Esophagus squamous epithelium (tissue), 5 donors: ENCODE measurements at regions not wholly inside any gene's neighbourhood (a gene's known extent, or its start where the extent isn't known, plus 50 kb on each side); places are given as distances from the start of the nearest gene placed in this dataset.

Experiments used
- DNase-seq: peaks from one replicate; lab custom pipeline; 2025; lab: John Stamatoyannopoulos, UW
- H3K27ac ChIP-seq, 4 donors: fragments of 200-600 bp; sonication (generic); one replicate each; pipeline ENCODE4 v1.5.1; 2016 to 2019; ENCODE audit warnings: mild to moderate bottlenecking in 1 of 4
- H3K27me3 ChIP-seq, 4 donors: fragments of 200-600 bp; sonication (generic); 1 replicate in 3 of 4; 2 replicates in 1 of 4; pipeline versions ENCODE4 v1.5.1 to v1.6.0; 2017 to 2021; ENCODE audit warnings: antibody characterized with exemption in 1 of 4
- H3K36me3 ChIP-seq, 3 donors: fragments of 200-600 bp; sonication (generic); one replicate each; pipeline ENCODE4 v1.5.1; 2016 to 2019
- H3K4me1 ChIP-seq, 3 donors: fragments of 200-600 bp; sonication (generic); one replicate each; pipeline ENCODE4 v1.5.1; 2017 to 2019
- H3K4me3 ChIP-seq, 4 donors: fragments of 200-600 bp; sonication (generic); 1 replicate in 3 of 4; 2 replicates in 1 of 4; pipeline ENCODE4 v1.5.1; 2016 to 2019; ENCODE audit warnings: mild to moderate bottlenecking in 2 of 4, moderate library complexity in 1 of 4
- H3K9me3 ChIP-seq, 3 donors: fragments of 200-600 bp; sonication (generic); one replicate each; pipeline ENCODE4 v1.5.1; 2016 to 2019
- CTCF ChIP-seq, 6 experiments: fragments of 450-650 bp in 4 of 6; fragments of 200-600 bp in 2 of 6; sonication (generic) in 2 of 6; IDR thresholded peaks; one replicate each; pipeline ENCODE4 v1.5.1; 2016 to 2019; ENCODE audit warnings: antibody characterized with exemption in 6 of 6, mild to moderate bottlenecking in 4 of 6, moderate library complexity in 4 of 6
- POLR2A ChIP-seq, 4 donors: fragments of 450-650 bp; IDR thresholded peaks; one replicate each; pipeline ENCODE4 v1.6.1; 2017; ENCODE audit warnings: antibody characterized with exemption in 4 of 4, mild to moderate bottlenecking in 4 of 4, moderate library complexity in 3 of 4
- WGBS, 2 donors: methylation state at CpG; one replicate each; pipeline ENCODE4 v1.1.5; 2018; 5-methylcytosine and 5-hydroxymethylcytosine counted together
- intact Hi-C: fragments of 100-400 bp; cut with DNase I; formaldehyde crosslinking; loops from one replicate; pipeline ENCODE4 v1.15.0; 2022
- donor health status: DM: yes; HTN: yes; CAD: no.

- Histone ChIP-seq H3K4me1 (no peaks in the 10 kb centered on the region), H3K27ac (no peak overlapping the region), H3K36me3 (no peaks in the 10 kb centered on the region), H3K27me3 (peaks cover 0 to 63% (median 0%) of the 10 kb centered on the region in 4 donors), H3K4me3 (no peak overlapping the region), H3K9me3 (no peaks in the 10 kb centered on the region)
- WGBS, 2 donors: 53 to 59% methylated on average over 7 of the region's 7 CpGs
- TF ChIP-seq POLR2A (IDR thresholded peaks at IDR 0.05) (no peak), CTCF (IDR thresholded peaks at IDR 0.05) (no peak)
- DNase-seq: no peak
- intact Hi-C loops: no loop called here
Measured at GRCh38 chr17:5942687-5943086, 127.5 kb upstream of the WSCD1 start.

- intact Hi-C loops: no loop called here
Measured at GRCh38 chr17:5943232-5943631, 126.9 kb upstream of the WSCD1 start.

GRCh38 chr17:5943982-5944381 lies 126.2 kb upstream of the WSCD1 start:
- peaks cover 0 to 53% (median 0%) of the 10 kb centered on the region in 4 donors for H3K27me3 ChIP-seq
- TF ChIP-seq POLR2A (IDR thresholded peaks at IDR 0.05): no peak
- TF ChIP-seq CTCF (IDR thresholded peaks at IDR 0.05): no peak

More at GRCh38 chr17:5943232-5943631, 126.9 kb upstream of the WSCD1 start:
- 50 to 53% methylated on average over 7 of the region's 7 CpGs for WGBS, 2 donors
- Histone ChIP-seq H3K9me3 (no peaks in the 10 kb centered on the region), H3K27me3 (peaks cover 0 to 58% (median 0%) of the 10 kb centered on the region in 4 donors), H3K27ac (no peak overlapping the region), H3K36me3 (no peaks in the 10 kb centered on the region), H3K4me1 (no peaks in the 10 kb centered on the region), H3K4me3 (no peak overlapping the region)
- DNase-seq: no peak
- TF ChIP-seq POLR2A (IDR thresholded peaks at IDR 0.05): no peak
- TF ChIP-seq CTCF (IDR thresholded peaks at IDR 0.05): no peak

GRCh38 chr17:5947701-5948180 lies 122.4 kb upstream of the WSCD1 start:
- intact Hi-C loops: no loop called here
- H3K27me3 ChIP-seq: peaks cover 0 to 45% (median 0%) of the 10 kb centered on the region in 4 donors
- 69 to 93% methylated on average over 1 to 2 of the region's 2 CpGs for WGBS, 2 donors

More at GRCh38 chr17:5943982-5944381, 126.2 kb upstream of the WSCD1 start:
- no peaks in the 10 kb centered on the region for H3K36me3 ChIP-seq
- intact Hi-C loops: no loop called here
- 58 to 59% methylated on average over 4 to 5 of the region's 6 CpGs for WGBS, 2 donors
- H3K4me3 ChIP-seq: no peak overlapping the region
- DNase-seq: no peak
- H3K4me1 ChIP-seq: no peaks in the 10 kb centered on the region
- H3K27ac ChIP-seq: no peak overlapping the region
- no peaks in the 10 kb centered on the region for H3K9me3 ChIP-seq

GRCh38 chr17:5948811-5949210 lies 121.4 kb upstream of the WSCD1 start:
- Histone ChIP-seq H3K27me3 (peaks cover 0 to 37% (median 0%) of the 10 kb centered on the region in 4 donors), H3K4me3 (no peak overlapping the region), H3K9me3 (no peaks in the 10 kb centered on the region), H3K27ac (no peak overlapping the region), H3K4me1 (no peaks in the 10 kb centered on the region), H3K36me3 (no peaks in the 10 kb centered on the region)
- intact Hi-C loops: no loop called here
- WGBS, 2 donors: 81 to 95% methylated on average over 3 of the region's 3 CpGs
- TF ChIP-seq CTCF (IDR thresholded peaks at IDR 0.05) (no peak), POLR2A (IDR thresholded peaks at IDR 0.05) (no peak)
- no peak for DNase-seq

More at GRCh38 chr17:5947701-5948180, 122.4 kb upstream of the WSCD1 start:
- no peaks in the 10 kb centered on the region for H3K9me3 ChIP-seq
- H3K4me3 ChIP-seq: no peak overlapping the region
- DNase-seq: no peak
- no peak for TF ChIP-seq CTCF (IDR thresholded peaks at IDR 0.05)
- no peak for TF ChIP-seq POLR2A (IDR thresholded peaks at IDR 0.05)
- H3K36me3 ChIP-seq: no peaks in the 10 kb centered on the region
- no peaks in the 10 kb centered on the region for H3K4me1 ChIP-seq
- no peak overlapping the region for H3K27ac ChIP-seq
